HepG2 (cell line): ENCODE measurements at regions not wholly inside any gene's neighbourhood (a gene's known extent, or its start where the extent isn't known, plus 50 kb on each side); places are given as distances from the start of the nearest gene placed in this dataset.

Source experiments
- CEBPB ChIP-seq: IDR thresholded peaks from 2 replicates; pipeline ENCODE4 v1.6.1; 2011; ENCODE audit warnings: low read depth, low read length, improper control_type of control experiment, borderline replicate concordance
- DMTF1 ChIP-seq: sonication (generic); formaldehyde crosslinking; IDR thresholded peaks from 2 replicates; pipeline ENCODE4 v1.4.0; 2020; ENCODE audit warnings: mild to moderate bottlenecking, missing genetic modification reagents
- GATAD1 ChIP-seq: IDR thresholded peaks from 2 replicates; pipeline ENCODE4 v1.6.1; 2016; ENCODE audit warnings: missing genetic modification reagents, missing compliant biosample characterization
- GTF2F1 ChIP-seq: fragments of 150-350 bp; IDR thresholded peaks from 2 replicates; pipeline ENCODE4 v1.6.1; 2014; ENCODE audit warnings: low read length
- HHEX ChIP-seq: IDR thresholded peaks from 2 replicates; pipeline ENCODE4 v1.6.1; 2016; ENCODE audit warnings: control low read depth
- NBN ChIP-seq: fragments of 450-650 bp; conservative IDR thresholded peaks from 2 replicates; pipeline ENCODE4 v1.6.1; 2017
- POLR2G ChIP-seq: fragments of 200-400 bp; formaldehyde crosslinking; IDR thresholded peaks from 2 replicates; pipeline ENCODE4 v1.6.1; 2018; ENCODE audit warnings: mild to moderate bottlenecking, low read depth, low read length, moderate library complexity
- RORA ChIP-seq: sonication (generic); formaldehyde crosslinking; IDR thresholded peaks from 2 replicates; pipeline ENCODE4 v1.5.0; 2020; ENCODE audit warnings: mild to moderate bottlenecking, missing genetic modification reagents, moderate library complexity
- ZBTB40 ChIP-seq, 2 experiments: fragments of 450-650 bp in 1 of 2; sonication (generic) in 1 of 2; formaldehyde crosslinking in 1 of 2; IDR thresholded peaks; 2 replicates each; pipeline versions ENCODE4 v1.6.1 to v1.8.0; 2016 to 2022; ENCODE audit warnings: antibody characterized with exemption in 1 of 2, mild to moderate bottlenecking in 1 of 2, missing genetic modification reagents in 1 of 2
- ZNF616 ChIP-seq: sonication (generic); formaldehyde crosslinking; IDR thresholded peaks from 2 replicates; pipeline ENCODE4 v1.5.0; 2020; ENCODE audit warnings: low read depth, mild to moderate bottlenecking, missing genetic modification reagents
- ZNF639 ChIP-seq: conservative IDR thresholded peaks from 2 replicates; pipeline ENCODE4 v1.6.1; 2018; ENCODE audit warnings: missing genetic modification reagents
- ZNF644 ChIP-seq: IDR thresholded peaks from 2 replicates; pipeline ENCODE4 v1.6.1; 2016; ENCODE audit warnings: low read depth
- ZNF790 ChIP-seq: sonication (generic); formaldehyde crosslinking; IDR thresholded peaks from 2 replicates; pipeline ENCODE4 v1.8.0; 2022; ENCODE audit warnings: missing genetic modification reagents, mild to moderate bottlenecking, borderline replicate concordance
- ZXDC ChIP-seq: sonication (generic); formaldehyde crosslinking; IDR thresholded peaks from 2 replicates; pipeline ENCODE4 v1.5.0; 2020; ENCODE audit warnings: mild to moderate bottlenecking, missing genetic modification reagents

GRCh38 chr7:130912862-130913638 is 179.0 kb upstream of the KLF14 start (continued):
- TF ChIP-seq POLR2G (peak; percentile 78), RORA (CRISPR knock-in tag) (no peak), ZXDC (no peak), GTF2F1 (0 out of 2 replicates have a peak, but pooled peaks have one; percentile 29), CEBPB (peak; percentile 59), ZBTB40 (IDR thresholded peaks at IDR 0.05) (no peak), ZBTB40 (CRISPR knock-in tag; IDR thresholded peaks at IDR 0.05) (no peak), NBN (no peak), ZNF644 (CRISPR knock-in tag) (0 out of 2 replicates have a peak, but pooled peaks have one; percentile 6), ZNF639 (CRISPR knock-in tag) (0 out of 2 replicates have a peak, but pooled peaks have one; percentile 16), HHEX (CRISPR knock-in tag) (no peak), DMTF1 (CRISPR knock-in tag) (no peak), ZNF616 (CRISPR knock-in tag) (no peak), GATAD1 (no peak), ZNF790 (CRISPR knock-in tag) (no peak)
